CD4-positive, alpha-beta T cell treated with Interleukin-6 at 100 ng/mL for 8 hours (primary cell): ENCODE measurements at regions not wholly inside any gene's neighbourhood (a gene's known extent, or its start where the extent isn't known, plus 50 kb on each side); places are given as distances from the start of the nearest gene placed in this dataset.
"Not testable (repeated sequence)": the region's sequence is repeated elsewhere in the genome, so short reads cannot be mapped to it uniquely, and the experiment has no call there.

Experiments
- DNase-seq: peaks from one replicate; pipeline ENCODE4 v3.0.0-alpha.2; 2020; ENCODE audit warnings: mixed read lengths, low spot score

- DNase-seq = not testable (repeated sequence)
These were observed 88.8 kb upstream of the MYLIP start for GRCh38 chr6:16039892-16040627.

DNA sequence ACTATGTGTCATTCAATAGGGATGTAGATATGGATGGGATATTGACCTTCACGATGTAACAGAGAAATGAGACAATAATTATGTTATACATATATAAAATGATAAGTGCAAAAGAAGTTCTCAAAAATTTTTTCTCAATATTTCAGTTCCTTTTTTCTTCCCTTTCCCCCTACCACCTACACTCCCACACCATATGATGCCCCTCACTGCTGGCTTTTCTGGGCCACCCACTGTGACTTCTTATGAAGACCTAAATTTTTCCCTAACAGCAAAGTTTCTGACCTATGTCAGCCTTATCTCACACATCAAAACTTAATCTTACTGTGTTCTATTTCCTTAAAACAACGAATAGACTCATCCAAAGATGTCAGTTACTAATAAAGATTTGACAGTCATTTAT, 89.9 kb upstream of the MYLIP start:
- DNase-seq = no peak

- DNase-seq = no peak
These were observed 93.3 kb upstream of the MYLIP start for GRCh38 chr6:16035488-16036080.

- DNase-seq = no peak
These were observed 95.7 kb upstream of the MYLIP start for GRCh38 chr6:16033214-16033613.

GRCh38 chr6:16031278-16031981, 97.5 kb upstream of the MYLIP start:
- DNase-seq = no peak

GRCh38 chr6:16028966-16029365, 99.9 kb upstream of the MYLIP start:
- no peak for DNase-seq

DNA sequence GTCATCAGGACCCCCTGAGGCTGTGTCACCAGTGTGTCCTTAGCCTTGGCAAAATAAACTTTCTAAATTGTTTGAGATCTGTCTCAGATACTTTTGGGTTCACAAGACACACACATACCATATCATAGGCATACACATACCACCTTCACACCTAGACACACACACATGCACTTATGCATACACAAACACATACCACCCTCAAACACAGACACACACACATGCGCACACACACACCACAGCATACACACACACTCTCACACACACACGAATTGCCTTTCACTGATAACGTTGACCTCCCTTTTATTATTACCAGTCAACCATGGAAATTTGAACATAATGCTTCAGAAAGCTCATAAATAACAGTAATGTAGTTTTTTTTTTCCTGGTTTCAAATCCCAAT, 108.6 kb upstream of the MYLIP start:
- no peak for DNase-seq

DNA sequence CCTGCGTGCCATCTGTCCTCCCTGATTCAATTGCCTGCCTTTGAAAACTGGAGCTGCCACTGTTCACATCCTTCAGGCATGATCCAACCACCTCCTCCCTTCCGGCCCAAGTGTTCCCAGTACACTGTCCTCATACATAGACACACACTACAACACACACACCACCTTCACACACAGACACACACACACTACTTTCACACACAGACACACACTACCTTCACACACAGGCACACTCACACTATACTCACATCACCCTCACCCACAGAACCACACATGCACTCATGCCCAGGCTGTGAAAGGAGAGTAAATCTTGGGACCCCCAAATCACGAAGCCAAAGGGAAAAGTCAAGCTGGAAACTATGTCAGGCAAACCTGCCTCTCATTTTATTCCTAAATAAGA, 109.4 kb upstream of the MYLIP start:
- no peak for DNase-seq

DNA sequence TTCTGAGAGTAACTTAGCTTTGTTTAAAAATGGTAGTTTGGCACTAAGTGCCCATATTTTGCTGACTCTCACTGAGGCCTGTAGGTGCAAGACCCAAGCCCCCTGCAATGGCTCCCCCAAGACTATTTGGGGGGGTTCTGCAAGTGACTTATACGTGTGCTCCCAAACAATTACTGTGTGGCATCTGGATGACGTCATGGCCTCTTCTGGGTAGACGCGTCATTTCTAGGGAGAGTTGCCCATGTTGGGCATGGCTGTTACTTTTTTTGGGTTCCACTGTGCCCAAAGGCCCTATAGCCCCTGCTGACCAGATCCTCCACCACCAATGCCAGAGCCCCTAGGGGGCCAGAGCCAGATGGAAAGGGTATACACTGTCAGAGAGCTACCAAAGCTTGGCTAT, 110.3 kb upstream of the MYLIP start:
- no peak for DNase-seq

DNA sequence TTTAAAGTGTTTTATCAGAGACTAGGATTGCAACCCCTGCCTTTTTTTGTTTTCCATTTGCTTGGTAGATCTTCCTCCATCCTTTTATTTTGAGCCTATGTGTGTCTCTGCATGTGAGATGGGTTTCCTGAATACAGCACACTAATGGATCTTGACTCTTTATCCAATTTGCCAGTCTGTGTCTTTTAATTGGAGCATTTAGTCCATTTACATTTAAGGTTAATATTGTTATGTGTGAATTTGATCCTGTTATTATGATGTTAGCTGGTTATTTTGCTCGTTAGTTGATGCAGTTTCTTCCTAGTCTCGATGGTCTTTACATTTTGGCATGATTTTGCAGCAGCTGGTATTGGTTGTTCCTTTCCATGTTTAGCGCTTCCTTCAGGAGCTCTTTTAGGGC, 114.6 kb upstream of the MYLIP start:
- not testable (repeated sequence) for DNase-seq

DNA sequence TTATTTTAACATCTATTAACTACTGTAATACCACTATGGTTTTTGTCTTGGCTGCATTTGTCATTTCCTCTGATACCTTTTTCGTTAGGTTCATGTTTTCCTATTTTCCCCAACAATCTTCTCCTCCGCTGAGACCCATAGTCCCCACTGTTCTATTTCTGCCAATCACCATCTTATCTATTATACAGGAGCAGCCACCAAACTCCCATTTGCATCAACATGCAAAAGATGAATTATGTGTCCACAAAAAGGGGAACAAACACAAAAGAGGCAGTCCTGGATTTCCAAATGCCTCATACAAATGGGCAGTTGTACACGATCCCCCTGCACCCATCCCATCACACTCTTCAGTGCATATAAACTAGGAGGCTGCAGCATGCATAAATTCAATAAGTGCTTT, 121.7 kb upstream of the MYLIP start:
- no peak for DNase-seq

GRCh38 chr6:16006681-16007080, 122.2 kb upstream of the MYLIP start:
- DNase-seq = no peak

DNA sequence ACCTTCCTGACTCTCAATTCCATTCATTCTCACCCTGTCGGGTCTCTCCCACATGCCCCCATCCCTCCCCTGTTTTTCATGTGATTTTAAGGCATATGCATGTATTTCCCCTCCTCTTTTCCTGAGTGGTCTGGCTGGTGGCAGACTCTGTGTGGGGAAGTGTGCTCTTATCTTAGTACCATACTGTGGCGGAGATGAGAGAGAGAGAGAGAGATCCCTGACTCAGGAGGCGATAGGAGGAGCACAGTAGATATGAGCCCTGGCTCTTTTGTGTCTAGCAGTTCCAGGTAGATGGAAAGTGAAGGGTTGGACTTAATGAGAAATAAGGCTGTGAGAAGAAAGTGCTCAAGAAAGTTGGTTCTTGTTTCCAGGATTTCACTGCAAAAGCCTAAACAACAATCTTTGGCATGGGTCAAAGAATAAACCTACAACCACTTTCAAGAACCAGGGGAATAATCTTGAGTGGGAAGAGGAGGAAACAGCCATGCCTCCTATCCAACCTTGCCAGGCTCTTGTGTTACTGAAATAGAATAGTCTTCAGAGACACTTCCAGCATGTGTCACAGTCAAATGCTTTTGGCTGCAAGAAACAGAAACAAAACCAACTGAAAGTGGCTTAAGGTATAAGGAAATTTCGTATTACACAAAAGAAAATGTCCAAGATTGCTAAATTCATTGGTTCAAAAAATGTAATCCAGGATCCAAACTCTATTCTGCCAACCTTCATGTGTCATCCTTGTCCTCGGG, 123.8 kb upstream of the MYLIP start:
- no peak for DNase-seq

DNA sequence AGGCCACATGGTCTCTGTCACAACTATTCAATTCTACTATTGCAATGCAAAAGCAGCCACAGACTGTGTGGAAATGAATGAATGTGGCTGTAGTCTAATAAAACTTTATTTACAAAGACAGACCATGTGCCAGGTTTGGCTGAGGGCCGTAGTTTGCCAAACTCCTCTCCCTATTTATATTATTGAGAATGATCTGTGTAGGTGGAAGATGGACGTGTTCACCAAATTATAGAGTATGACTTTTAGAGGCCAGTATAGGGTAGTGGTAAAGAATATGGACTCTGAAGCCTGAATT, 125.7 kb upstream of the MYLIP start:
- DNase-seq = no peak

DNA sequence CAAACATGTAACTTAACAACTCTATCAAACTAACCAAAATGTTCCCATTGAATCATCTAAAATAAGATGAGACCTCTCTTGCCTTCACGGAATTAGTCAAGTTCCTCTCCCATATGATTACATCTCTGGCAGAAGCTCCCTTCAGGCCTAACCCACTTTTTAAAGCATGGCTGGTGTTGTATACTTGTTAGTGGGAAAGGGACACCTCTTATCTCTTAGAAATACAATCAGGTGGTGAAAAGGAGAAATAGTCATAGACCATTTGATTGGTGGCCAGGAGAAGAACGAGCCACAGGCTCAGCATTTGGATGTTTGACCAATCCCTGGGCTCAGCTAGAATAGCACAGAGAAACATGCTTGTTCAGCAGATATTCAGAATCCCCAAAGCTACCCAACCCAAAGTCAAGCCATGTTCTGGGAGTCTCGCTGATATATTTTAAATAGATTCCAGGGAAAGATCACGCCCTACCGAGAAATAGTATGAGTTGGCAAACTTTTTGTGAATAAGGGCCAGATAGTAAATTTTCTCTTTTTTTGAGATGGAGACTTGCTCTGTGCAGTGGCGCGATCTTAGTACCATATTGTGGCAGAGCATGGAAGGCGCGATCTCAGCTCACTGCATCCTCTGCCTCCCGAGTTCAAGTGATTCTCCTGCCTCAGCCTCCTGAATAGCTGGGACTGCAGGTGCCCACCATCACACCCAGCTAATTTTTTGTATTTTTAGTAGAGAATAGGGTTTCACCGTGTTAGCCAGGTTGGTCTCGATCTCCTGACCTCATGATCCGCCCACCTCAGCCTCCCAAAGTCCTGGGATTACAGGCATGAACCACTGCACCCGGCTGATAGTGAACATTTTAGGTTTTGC, 126.3 kb upstream of the MYLIP start:
- no peak for DNase-seq

GRCh38 chr6:16001158-16001557, 127.7 kb upstream of the MYLIP start:
- DNase-seq = no peak

DNA sequence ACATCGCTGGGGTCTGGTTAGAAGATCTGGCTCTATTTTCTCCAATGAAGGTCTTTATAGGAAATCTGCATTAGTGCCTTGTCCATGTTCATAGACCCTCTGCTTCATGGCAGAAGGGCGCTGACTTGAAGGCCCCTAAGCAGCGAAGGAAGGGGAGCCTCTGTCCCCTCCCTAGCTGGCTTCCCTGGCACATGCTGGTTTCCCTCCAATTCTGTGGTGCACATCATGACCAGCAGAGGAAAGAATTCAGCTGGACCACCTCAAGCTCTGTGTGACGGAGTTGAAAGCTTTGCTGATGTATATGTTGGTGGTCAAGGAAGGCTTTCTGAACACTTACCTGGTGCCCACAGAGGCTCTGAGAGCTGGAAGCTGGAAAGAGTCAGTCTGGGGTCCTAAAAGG, 129.7 kb upstream of the MYLIP start:
- DNase-seq = no peak

GRCh38 chr6:15997586-15998388, 131.1 kb upstream of the MYLIP start:
- DNase-seq = no peak

DNA sequence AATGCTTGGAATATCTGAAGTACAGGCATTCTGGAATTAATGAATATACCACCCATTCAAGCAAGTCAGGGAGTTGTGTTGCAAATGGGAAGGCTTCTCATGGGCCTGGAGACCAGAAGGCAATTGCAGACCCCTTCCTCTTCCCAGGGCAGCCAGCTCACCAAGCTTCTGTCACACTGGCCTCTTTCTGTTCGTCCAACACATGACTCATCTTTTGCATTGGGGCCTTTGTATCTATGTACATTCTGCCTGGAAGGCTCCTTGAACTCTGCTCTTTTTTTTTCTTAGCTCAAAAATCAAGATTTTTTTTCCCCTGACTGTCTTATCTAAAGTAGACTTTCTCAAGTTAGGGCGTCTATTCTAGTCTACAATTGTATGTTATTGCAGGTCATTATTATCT, 132.9 kb upstream of the MYLIP start:
- DNase-seq = no peak

DNA sequence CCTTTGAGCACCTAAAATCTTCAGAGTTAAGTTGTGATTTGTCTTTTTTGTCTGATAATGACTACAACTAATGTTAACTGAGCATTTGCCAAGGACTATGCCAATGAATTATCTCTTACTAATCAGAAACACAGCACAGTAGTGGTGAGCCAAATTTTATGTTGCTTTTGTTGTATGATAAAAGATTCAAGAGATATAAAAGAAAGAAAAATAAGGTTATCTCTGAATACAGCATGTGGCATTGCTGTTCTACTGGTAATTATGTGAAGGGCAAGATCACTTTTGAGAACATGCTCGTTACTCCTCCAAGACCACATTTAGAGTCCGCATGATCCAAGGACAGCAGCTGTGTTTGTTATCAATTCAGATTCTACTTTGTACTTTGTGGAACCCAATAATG, 133.4 kb upstream of the MYLIP start:
- DNase-seq = no peak

GRCh38 chr6:15994814-15995459, 133.9 kb upstream of the MYLIP start:
- no peak for DNase-seq
